IPS DF 6.9 (cell line): ENCODE measurements at regions not wholly inside any gene's neighbourhood (a gene's known extent, or its start where the extent isn't known, plus 50 kb on each side); places are given as distances from the start of the nearest gene placed in this dataset.

Source experiments
- DNase-seq: peaks from one replicate; pipeline ENCODE4 v3.0.0-alpha.2; 2013; ENCODE audit warnings: low read depth, low spot score
- H3K27ac ChIP-seq: one replicate; pipeline ENCODE4 v1.5.1; 2013; ENCODE audit warnings: low read length, control low read depth
- H3K27me3 ChIP-seq: 2 replicates; pipeline ENCODE4 v1.6.1; 2013; ENCODE audit warnings: mild to moderate bottlenecking, low read length; ENCODE audit not compliant: control insufficient read depth, insufficient read depth
- H3K36me3 ChIP-seq: 2 replicates; pipeline ENCODE4 v1.6.1; 2013; ENCODE audit warnings: low read length; ENCODE audit not compliant: control insufficient read depth, insufficient read depth
- H3K4me1 ChIP-seq: 2 replicates; pipeline ENCODE4 v1.6.1; 2013; ENCODE audit warnings: low read length; ENCODE audit not compliant: control insufficient read depth, insufficient read depth
- H3K4me3 ChIP-seq: 2 replicates; pipeline ENCODE4 v1.5.1; 2013; ENCODE audit warnings: mild to moderate bottlenecking, low read length
- H3K9me3 ChIP-seq: 2 replicates; pipeline ENCODE4 v1.6.1; 2013; ENCODE audit warnings: low read length, inconsistent platforms; ENCODE audit not compliant: control insufficient read depth, insufficient read depth
- WGBS: extraction: QIAGEN DNeasy Blood & Tissue Kit; methylation state at CpG from one replicate; pipeline ENCODE4 v1.1.7; 2013; ENCODE audit warnings: mixed read lengths, missing lambda C conversion rate; ENCODE audit not compliant: insufficient read length, insufficient coverage; 5-methylcytosine and 5-hydroxymethylcytosine counted together

DNA sequence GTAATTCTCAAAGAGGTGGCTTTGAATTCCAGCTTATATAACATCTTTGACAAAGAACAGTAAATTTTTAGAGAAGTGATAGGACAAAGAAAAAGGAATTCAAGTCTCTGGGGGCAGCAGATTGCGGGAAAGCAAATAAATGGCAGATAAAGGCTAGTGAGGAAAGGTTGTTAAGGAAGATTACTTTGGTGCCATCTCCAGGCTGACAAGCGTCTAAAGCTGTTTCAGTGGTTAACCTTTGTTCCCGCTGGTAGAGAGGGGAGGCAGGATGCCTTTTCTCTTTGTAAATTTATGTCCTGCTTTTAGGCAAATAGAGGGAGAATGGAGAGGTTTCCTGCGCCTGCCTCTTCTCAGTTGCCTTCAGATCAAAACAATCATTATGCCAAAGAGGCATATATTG is 431.2 kb upstream of the CHST9 start:
- WGBS, result no CpG with 5 or more reads among the region's 4 CpGs
- no peaks in the 10 kb centered on the region for H3K9me3 ChIP-seq
- no peak overlapping the region for H3K4me3 ChIP-seq
- no peak for DNase-seq
- H3K4me1 ChIP-seq, result no peaks in the 10 kb centered on the region
- H3K36me3 ChIP-seq, result no peaks in the 10 kb centered on the region
- H3K27me3 ChIP-seq, result no peaks in the 10 kb centered on the region
- no peak overlapping the region for H3K27ac ChIP-seq

DNA sequence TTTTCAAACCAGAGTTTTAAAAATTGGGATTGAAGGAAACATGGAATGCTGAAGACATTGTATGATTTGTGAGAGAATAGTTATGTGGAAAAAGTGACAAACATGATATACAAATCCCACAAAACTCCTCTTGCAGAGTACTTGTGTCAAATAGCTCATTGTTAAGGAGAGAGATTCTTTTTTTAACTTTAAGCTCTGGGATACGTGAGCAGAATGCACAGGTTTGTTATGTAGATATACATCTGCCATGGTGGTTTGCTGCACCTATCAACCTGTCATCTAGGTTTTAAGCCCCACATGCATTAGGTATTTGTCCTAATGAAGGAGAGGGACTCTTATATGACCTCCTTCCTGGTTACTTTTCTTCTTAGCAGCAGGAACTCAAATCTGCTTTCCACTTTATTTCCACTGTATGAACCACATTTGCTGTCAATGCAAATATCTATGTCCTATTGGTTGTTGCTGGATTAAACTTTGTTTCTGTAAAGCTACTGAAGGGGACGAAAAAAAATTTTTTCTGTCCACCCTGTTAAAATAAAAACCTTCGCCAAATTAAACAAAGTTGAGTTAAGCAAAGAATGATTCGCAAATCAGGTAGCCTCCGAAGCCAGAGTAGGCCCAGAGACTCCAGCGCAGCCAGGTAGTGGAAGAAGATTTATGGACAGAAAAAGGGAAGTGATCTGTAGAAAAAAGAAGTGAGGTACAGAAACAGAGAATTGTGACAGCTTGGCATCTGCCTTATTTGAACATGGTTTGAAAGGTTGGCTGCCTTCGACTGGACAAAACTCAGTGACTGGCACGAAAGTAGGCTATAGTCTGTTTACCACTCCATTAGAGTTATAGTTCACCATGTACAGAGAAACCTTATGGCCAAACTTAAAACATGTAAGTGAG is 430.1 kb upstream of the CHST9 start:
- H3K4me1 ChIP-seq, result no peaks in the 10 kb centered on the region
- no peaks in the 10 kb centered on the region for H3K9me3 ChIP-seq
- no peaks in the 10 kb centered on the region for H3K27me3 ChIP-seq
- H3K36me3 ChIP-seq, result no peaks in the 10 kb centered on the region
- no peak overlapping the region for H3K27ac ChIP-seq
- WGBS, result no CpG with 5 or more reads among the region's 8 CpGs
- DNase-seq, result no peak
- H3K4me3 ChIP-seq, result no peak overlapping the region

DNA sequence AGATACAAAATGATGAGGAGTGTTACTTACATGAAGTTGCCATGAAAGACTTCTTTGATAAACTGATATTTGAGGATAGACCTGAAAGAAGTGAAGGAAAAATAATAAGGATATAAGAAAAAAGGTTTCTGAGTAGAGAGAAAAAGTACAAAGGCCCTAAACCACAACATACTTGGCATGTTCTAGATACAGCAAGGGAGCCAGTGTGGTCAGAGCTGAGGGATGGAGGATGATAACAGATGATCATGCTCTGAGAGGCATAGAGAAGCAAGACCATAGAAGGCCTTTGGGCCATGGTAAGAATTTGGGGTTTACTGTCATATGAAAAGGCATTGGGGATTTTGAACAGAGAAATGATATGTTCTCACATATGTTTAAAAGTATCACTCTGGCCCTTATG is 424.1 kb upstream of the CHST9 start:
- no peaks in the 10 kb centered on the region for H3K36me3 ChIP-seq
- no peak overlapping the region for H3K4me3 ChIP-seq

DNA sequence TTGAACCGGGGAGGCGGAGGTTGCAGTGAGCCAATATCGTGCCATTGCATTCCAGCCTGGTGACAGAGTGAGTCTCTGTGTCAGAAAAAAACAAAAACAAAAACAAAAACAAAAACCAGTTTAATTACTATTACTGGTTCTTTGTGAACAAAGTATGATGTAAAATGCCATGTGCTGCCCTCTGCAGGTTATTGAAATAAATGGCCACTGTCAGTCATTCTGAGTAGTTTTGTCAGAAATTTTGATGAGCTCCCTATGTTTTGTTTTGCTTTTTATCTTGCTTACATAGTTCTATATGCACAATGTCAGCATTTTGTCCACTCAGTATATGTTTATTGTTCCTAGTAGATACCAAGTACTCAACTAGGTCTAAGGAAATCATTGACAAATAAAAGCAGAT is 423.6 kb upstream of the CHST9 start:
- WGBS, result no CpG with 5 or more reads among the region's 3 CpGs
- H3K4me3 ChIP-seq, result no peak overlapping the region
- H3K27ac ChIP-seq, result no peak overlapping the region
- no peaks in the 10 kb centered on the region for H3K27me3 ChIP-seq
- no peak for DNase-seq
- no peaks in the 10 kb centered on the region for H3K9me3 ChIP-seq
- H3K4me1 ChIP-seq, result 0 out of 2 replicates have a peak, but pooled peaks cover 2% of the 10 kb centered on the region
- H3K36me3 ChIP-seq, result no peaks in the 10 kb centered on the region

More for the DNA sequence above, 424.1 kb upstream of the CHST9 start:
- DNase-seq, result no peak
- H3K4me1 ChIP-seq, result 0 out of 2 replicates have a peak, but pooled peaks cover 2% of the 10 kb centered on the region
- H3K27me3 ChIP-seq, result no peaks in the 10 kb centered on the region
- H3K27ac ChIP-seq, result no peak overlapping the region
- H3K9me3 ChIP-seq, result no peaks in the 10 kb centered on the region

DNA sequence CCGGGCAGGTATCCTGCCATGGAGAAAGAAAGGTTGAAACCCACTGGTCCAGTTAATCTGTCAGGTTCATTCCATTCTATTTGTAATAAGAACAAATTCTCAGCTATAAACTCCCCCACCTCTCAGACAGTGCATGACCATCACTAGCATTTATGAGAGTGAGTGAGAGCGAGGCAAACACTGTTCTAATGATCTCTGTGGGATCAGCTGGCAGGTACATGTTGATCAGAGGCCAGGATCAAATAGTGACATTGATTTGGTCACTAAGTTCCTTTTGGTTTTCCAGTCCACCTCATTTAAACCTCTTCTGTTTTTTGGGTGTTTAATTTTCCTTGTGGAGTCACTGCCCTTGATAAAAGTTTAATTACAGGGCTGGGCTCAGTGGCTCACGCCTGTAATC is 423.1 kb upstream of the CHST9 start:
- Histone ChIP-seq H3K4me3 (no peak overlapping the region), H3K27me3 (no peaks in the 10 kb centered on the region), H3K27ac (no peak overlapping the region), H3K4me1 (0 out of 2 replicates have a peak, but pooled peaks cover 2% of the 10 kb centered on the region), H3K36me3 (no peaks in the 10 kb centered on the region), H3K9me3 (no peaks in the 10 kb centered on the region)
- DNase-seq, result no peak
- WGBS, result no CpG with 5 or more reads among the region's 3 CpGs

DNA sequence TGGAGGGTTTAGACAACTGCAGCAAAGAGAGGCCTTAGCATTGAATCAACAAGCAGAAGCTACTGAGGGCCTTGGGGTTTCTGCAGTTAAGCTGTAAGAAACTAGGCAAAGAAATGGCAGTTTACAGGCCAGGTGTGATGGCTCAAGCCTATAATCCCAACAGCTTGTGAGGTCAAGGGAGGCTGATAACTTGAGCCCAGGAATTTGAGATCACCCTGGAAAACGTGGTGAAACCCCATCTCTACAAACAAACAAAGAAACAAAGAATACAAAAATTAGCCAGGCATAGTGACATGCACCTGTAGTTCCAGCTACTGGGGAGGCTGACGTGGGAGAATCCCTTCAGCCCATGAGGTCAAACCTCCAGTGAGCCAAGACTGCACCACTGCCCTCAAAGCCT is 421.6 kb upstream of the CHST9 start:
- Histone ChIP-seq H3K4me3 (no peak overlapping the region), H3K36me3 (no peaks in the 10 kb centered on the region), H3K27me3 (no peaks in the 10 kb centered on the region), H3K27ac (no peak overlapping the region), H3K9me3 (no peaks in the 10 kb centered on the region), H3K4me1 (0 out of 2 replicates have a peak, but pooled peaks cover 2% of the 10 kb centered on the region)
- no peak for DNase-seq
- WGBS, result no CpG with 5 or more reads among the region's 2 CpGs

DNA sequence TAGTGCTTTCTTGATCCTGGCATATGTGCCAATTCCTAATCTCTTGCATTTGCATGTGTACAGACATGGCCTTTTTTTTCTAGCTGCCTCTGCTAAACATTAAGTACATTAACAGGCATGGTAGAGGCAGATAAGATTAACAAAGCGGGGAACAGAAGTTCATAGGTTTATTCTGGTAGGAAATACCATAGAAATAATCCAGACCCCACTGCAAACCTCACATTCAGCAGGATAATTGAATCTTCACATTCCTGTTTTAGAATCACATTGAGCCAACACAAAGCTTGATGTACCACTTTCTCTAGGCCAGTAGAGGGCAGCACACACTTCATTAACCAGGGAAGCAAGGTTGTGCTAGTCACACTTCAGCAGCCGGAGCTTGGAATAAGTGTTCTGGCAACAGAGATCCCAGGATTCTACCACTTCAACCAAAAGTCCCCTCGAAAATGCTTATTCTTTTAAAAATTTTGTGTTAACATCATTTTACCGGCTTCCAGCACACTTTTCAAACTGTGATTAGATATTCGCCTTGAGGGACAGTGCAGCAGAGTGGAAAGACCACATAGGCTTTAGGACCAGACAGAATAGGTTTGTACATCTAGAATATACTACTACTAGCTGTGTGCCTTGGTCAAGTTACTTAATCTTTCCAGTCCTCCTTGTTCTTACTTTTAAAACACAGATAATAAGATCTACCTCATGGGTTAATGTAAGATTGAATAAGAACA is 420.2 kb upstream of the CHST9 start:
- H3K36me3 ChIP-seq, result no peaks in the 10 kb centered on the region
- peak; percentile 71 for DNase-seq
- no peaks in the 10 kb centered on the region for H3K27me3 ChIP-seq
- H3K4me3 ChIP-seq, result no peak overlapping the region
- no peaks in the 10 kb centered on the region for H3K9me3 ChIP-seq
- H3K27ac ChIP-seq, result no peak overlapping the region
- 0 out of 2 replicates have a peak, but pooled peaks cover 2% of the 10 kb centered on the region for H3K4me1 ChIP-seq
- WGBS, result no CpG with 5 or more reads among the region's 5 CpGs

DNA sequence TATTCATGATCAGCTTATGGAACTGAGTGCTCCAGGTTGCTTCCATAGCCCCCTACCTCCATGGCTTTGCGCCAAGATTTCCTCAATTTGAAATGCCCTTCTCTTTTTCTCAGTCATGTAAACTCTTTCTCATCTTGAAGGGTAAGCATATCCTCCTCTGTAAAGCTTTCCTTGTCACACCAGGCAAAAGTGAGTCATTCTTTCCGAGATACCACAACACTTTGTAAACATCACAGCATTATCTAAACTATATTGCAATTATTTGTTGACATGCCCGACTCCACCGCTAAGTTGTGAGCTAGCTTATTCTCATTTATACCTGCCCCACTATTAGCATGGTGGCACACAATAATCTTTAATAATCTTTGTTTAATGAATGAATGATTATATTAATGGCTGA is 419.5 kb upstream of the CHST9 start:
- H3K27ac ChIP-seq, result no peak overlapping the region
- H3K27me3 ChIP-seq, result no peaks in the 10 kb centered on the region
- H3K9me3 ChIP-seq, result no peaks in the 10 kb centered on the region
- H3K36me3 ChIP-seq, result no peaks in the 10 kb centered on the region
- H3K4me3 ChIP-seq, result no peak overlapping the region
- WGBS, result no CpG with 5 or more reads among the region's 4 CpGs
- no peak for DNase-seq
- 0 out of 2 replicates have a peak, but pooled peaks cover 2% of the 10 kb centered on the region for H3K4me1 ChIP-seq

DNA sequence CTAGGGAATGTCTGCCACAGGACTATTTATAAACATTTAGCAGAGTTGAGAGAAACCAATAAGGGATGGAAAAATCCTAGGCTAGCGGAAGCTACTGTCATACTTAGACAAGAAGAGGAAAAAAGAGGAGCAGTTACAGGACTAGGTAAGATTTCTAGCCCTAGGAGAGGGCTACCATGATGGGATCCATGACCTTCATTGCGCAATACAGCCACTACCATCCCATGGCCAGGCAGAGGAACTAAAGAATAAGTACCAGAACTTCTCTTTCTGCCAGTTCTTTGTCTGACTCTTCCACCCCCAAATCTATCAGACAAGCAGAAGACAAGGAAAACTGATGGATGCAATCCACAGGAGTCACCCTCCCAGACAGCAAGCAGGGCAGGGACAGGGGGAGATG is 417.0 kb upstream of the CHST9 start:
- WGBS, result no CpG with 5 or more reads among the region's 2 CpGs
- Histone ChIP-seq H3K36me3 (no peaks in the 10 kb centered on the region), H3K4me3 (no peak overlapping the region), H3K4me1 (0 out of 2 replicates have a peak, but pooled peaks cover 2% of the 10 kb centered on the region), H3K9me3 (no peaks in the 10 kb centered on the region), H3K27me3 (no peaks in the 10 kb centered on the region), H3K27ac (no peak overlapping the region)
- no peak for DNase-seq

DNA sequence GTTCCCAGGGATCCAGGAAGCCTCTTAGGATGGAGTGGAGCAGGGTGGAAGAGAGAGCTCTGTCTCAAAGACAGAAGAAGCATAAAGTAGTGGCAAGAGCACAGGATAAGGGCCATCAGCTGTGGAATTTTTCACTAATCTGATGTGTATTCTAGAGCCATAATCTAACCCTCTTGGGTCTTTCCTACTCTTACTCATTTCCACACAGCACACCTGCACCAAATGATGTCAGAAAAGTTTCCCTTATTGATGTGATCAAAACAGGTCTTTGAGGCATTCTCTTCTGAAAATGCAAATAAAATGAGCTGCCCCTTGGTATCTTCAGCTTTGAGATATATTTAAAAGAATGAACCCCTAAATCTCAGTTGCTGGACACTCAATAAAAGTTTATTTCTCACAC is 415.1 kb upstream of the CHST9 start:
- Histone ChIP-seq H3K9me3 (no peaks in the 10 kb centered on the region), H3K27me3 (no peaks in the 10 kb centered on the region), H3K36me3 (no peaks in the 10 kb centered on the region), H3K27ac (no peak overlapping the region), H3K4me3 (no peak overlapping the region), H3K4me1 (0 out of 2 replicates have a peak, but pooled peaks cover 2% of the 10 kb centered on the region)
- no peak for DNase-seq
